ENCODE measurements at regions not wholly inside any gene's neighbourhood (a gene's known extent, or its start where the extent isn't known, plus 50 kb on each side); places are given as distances from the start of the nearest gene placed in this dataset.

- dilution Hi-C loops (cut with MboI; ENCODE audit: extremely low pct_ligation_motif_present, low sequenced_read_pairs), result no loop called here
- Histone ChIP-seq H3K9me3 (ENCODE audit: control insufficient read depth, low read depth, low read length) (no peaks in the 10 kb centered on the region), H3K36me3 (ENCODE audit: control insufficient read depth in 2 of 2, extremely low read depth in 1 of 2, insufficient read depth in 2 of 2, low read length in 2 of 2) (no peaks in the 10 kb centered on the region), H4K20me1 (ENCODE audit: control insufficient read depth, extremely low read depth, insufficient read depth, low read length) (no peaks in the 10 kb centered on the region), H3K4me1 (ENCODE audit: control insufficient read depth, extremely low read depth, insufficient read depth, low read length) (no peaks in the 10 kb centered on the region), H3K27me3 (ENCODE audit: control insufficient read depth, extremely low read depth, insufficient read depth, low read length) (no peaks in the 10 kb centered on the region), H3K4me3 (ENCODE audit: control insufficient read depth in 2 of 3, extremely low read depth in 1 of 3, insufficient read depth in 2 of 3, low read depth in 1 of 3, low read length in 3 of 3) (no peak overlapping the region), H3K9me1 (ENCODE audit: control insufficient read depth, extremely low read depth, insufficient read depth, low read length) (no peaks in the 10 kb centered on the region), H2AFZ (ENCODE audit: control insufficient read depth, low read length) (no peak overlapping the region), H3K27ac (ENCODE audit: control insufficient read depth, insufficient read depth, low read length) (no peak overlapping the region), H3K9ac (ENCODE audit: control insufficient read depth, extremely low read depth, insufficient read depth, low read length) (no peak overlapping the region), H3K79me2 (ENCODE audit: control insufficient read depth, insufficient read depth, low read length) (no peaks in the 10 kb centered on the region), H3K4me2 (ENCODE audit: control insufficient read depth, extremely low read depth, insufficient read depth, low read depth, low read length) (no peak overlapping the region)
- TF ChIP-seq, protein P1, sequence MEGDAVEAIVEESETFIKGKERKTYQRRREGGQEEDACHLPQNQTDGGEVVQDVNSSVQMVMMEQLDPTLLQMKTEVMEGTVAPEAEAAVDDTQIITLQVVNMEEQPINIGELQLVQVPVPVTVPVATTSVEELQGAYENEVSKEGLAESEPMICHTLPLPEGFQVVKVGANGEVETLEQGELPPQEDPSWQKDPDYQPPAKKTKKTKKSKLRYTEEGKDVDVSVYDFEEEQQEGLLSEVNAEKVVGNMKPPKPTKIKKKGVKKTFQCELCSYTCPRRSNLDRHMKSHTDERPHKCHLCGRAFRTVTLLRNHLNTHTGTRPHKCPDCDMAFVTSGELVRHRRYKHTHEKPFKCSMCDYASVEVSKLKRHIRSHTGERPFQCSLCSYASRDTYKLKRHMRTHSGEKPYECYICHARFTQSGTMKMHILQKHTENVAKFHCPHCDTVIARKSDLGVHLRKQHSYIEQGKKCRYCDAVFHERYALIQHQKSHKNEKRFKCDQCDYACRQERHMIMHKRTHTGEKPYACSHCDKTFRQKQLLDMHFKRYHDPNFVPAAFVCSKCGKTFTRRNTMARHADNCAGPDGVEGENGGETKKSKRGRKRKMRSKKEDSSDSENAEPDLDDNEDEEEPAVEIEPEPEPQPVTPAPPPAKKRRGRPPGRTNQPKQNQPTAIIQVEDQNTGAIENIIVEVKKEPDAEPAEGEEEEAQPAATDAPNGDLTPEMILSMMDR (optimal IDR thresholded peaks at IDR 0.05 in 1 of 3, IDR thresholded peaks at IDR 0.05 in 1 of 3, conservative IDR thresholded peaks at IDR 0.05 in 1 of 3; ENCODE audit: extremely low read depth in 1 of 3, insufficient read depth in 2 of 3, low read length in 3 of 3), result no peak
- no peak for TF ChIP-seq EZH2 (IDR thresholded peaks at IDR 0.05; ENCODE audit: low read length)
- no peak for DNase-seq (ENCODE audit: low read depth, low spot score)
- no peak for FAIRE-seq
Observed at GRCh38 chr17:65323049-65323448, 185.9 kb downstream of the RGS9 start.

- Histone ChIP-seq H3K79me2 (ENCODE audit: control insufficient read depth, insufficient read depth, low read length) (no peaks in the 10 kb centered on the region), H3K4me1 (ENCODE audit: control insufficient read depth, extremely low read depth, insufficient read depth, low read length) (no peaks in the 10 kb centered on the region), H3K9me3 (ENCODE audit: control insufficient read depth, low read depth, low read length) (no peaks in the 10 kb centered on the region), H3K9ac (ENCODE audit: control insufficient read depth, extremely low read depth, insufficient read depth, low read length) (no peak overlapping the region), H3K27me3 (ENCODE audit: control insufficient read depth, extremely low read depth, insufficient read depth, low read length) (no peaks in the 10 kb centered on the region), H3K36me3 (ENCODE audit: control insufficient read depth in 2 of 2, extremely low read depth in 1 of 2, insufficient read depth in 2 of 2, low read length in 2 of 2) (no peaks in the 10 kb centered on the region), H3K4me3 (ENCODE audit: control insufficient read depth in 2 of 3, extremely low read depth in 1 of 3, insufficient read depth in 2 of 3, low read depth in 1 of 3, low read length in 3 of 3) (no peak overlapping the region), H2AFZ (ENCODE audit: control insufficient read depth, low read length) (no peak overlapping the region), H4K20me1 (ENCODE audit: control insufficient read depth, extremely low read depth, insufficient read depth, low read length) (no peaks in the 10 kb centered on the region), H3K9me1 (ENCODE audit: control insufficient read depth, extremely low read depth, insufficient read depth, low read length) (no peaks in the 10 kb centered on the region), H3K27ac (ENCODE audit: control insufficient read depth, insufficient read depth, low read length) (no peak overlapping the region), H3K4me2 (ENCODE audit: control insufficient read depth, extremely low read depth, insufficient read depth, low read depth, low read length) (no peak overlapping the region)
- FAIRE-seq, result no peak
- dilution Hi-C loops (cut with MboI; ENCODE audit: extremely low pct_ligation_motif_present, low sequenced_read_pairs), result no loop called here
- no peak for TF ChIP-seq EZH2 (IDR thresholded peaks at IDR 0.05; ENCODE audit: low read length)
- TF ChIP-seq, protein P1 (optimal IDR thresholded peaks at IDR 0.05 in 1 of 3, IDR thresholded peaks at IDR 0.05 in 1 of 3, conservative IDR thresholded peaks at IDR 0.05 in 1 of 3; ENCODE audit: extremely low read depth in 1 of 3, insufficient read depth in 2 of 3, low read length in 3 of 3), result no peak
- no peak for DNase-seq (ENCODE audit: low read depth, low spot score)
Observed at GRCh38 chr17:65320820-65321219, 183.7 kb downstream of the RGS9 start.
